IPS-NIHi7 (cell line): ENCODE measurements at regions not wholly inside any gene's neighbourhood (a gene's known extent, or its start where the extent isn't known, plus 50 kb on each side); places are given as distances from the start of the nearest gene placed in this dataset.
A peak's percentile ranks its signal among the peaks of the same experiment; 100 is the strongest.

Experiments
- DNase-seq: peaks from one replicate; pipeline ENCODE4 v3.0.0; 2012; ENCODE audit warnings: mixed read lengths; ENCODE audit errors: extremely low spot score

DNA sequence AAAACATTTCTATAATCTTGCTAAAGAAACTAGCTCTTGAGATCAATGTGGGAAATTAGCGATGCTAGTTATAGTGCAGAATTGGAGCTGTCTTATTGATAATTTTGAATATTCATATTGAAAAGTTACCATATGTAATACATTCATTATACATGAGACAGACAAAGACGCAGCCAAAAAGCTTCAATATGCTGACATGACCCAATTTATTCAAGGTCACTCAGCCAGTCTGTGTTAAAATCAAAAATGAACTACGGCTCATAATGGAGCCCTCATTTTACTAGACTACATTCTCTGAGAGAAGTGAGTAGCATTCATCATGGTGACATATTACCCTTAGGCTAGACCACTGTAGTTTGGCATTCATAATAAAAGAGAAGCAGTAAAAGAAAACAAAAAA lies 107.3 kb upstream of the GABRG2 start:
- no peak for DNase-seq

DNA sequence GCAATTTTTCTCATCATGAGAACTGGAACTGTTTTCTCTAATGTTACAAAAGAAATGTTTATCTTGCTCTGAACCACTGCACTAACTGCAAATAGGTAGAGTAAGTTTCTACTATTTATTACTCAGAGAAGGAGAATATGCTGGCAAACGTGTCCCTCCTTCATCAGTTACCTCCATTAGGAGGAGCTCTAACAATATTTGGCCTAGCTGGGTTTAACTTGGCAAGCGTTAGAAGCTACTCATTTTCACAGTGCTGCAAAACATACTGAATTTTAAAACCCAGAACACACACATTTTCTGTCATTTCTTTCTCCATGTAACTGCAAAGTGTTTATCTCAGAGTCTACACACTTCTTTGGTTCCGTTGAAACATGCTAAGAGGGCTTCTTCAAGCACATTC lies 101.0 kb upstream of the GABRG2 start:
- peak; percentile 27 for DNase-seq

DNA sequence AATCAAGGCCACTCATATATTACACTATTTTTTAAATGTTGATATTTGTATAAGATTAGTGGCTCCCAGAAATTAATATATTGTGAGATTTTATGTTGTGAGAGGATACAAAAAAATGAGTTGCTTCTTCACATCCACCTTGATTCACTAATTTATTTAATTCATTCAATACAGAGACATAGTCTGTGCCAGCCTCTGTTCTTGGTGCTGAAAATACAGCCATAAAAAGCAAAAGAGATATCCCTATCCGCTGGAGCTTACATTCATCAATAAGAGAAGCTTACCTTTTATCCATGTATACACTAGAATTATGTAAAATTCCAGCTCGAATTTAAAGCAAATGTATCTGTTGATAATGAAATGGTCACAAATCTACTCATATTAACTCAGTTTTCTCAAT lies 92.2 kb upstream of the GABRG2 start:
- DNase-seq = no peak

DNA sequence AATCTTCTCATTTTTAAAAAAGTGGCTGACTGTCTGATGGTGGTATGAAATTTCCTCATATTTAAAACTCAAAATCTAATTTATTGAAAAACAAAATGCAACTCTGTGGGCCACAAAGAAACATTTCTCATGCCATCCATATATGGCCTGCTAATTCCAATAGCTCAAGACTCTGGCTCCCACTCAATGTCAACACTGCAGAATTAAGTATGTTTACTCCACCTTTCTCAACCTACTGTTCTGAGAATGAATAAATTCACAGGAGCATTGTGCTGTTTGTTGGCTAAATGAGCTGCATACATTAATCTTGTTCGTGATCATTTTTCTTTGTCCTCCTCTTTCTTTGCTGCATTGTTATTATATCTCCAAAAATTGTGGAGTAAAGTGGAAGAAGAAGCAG lies 79.5 kb upstream of the GABRG2 start:
- no peak for DNase-seq
